PC-9 (cell line): ENCODE measurements at regions not wholly inside any gene's neighbourhood (a gene's known extent, or its start where the extent isn't known, plus 50 kb on each side); places are given as distances from the start of the nearest gene placed in this dataset.

ENCODE experiments used
- CTCF ChIP-seq: fragments of 200-600 bp; sonication (generic); conservative IDR thresholded peaks from 2 replicates; pipeline ENCODE4 v1.6.1; 2017; ENCODE audit warnings: mixed run types, antibody characterized with exemption, mild to moderate bottlenecking, moderate library complexity
- EZH2 ChIP-seq: fragments of 200-600 bp; sonication (generic); IDR thresholded peaks from 2 replicates; pipeline ENCODE4 v1.8.0; 2017; ENCODE audit warnings: antibody characterized with exemption, low read depth

- TF ChIP-seq CTCF (no peak), EZH2 (no peak)
Observed at GRCh38 chr2:200137271-200137670, 169.2 kb upstream of the SPATS2L start.
